Hepatocyte (in vitro differentiated cells): ENCODE measurements at regions not wholly inside any gene's neighbourhood (a gene's known extent, or its start where the extent isn't known, plus 50 kb on each side); places are given as distances from the start of the nearest gene placed in this dataset.

ENCODE experiments used
- CTCF ChIP-seq: fragments of 200-600 bp; sonication (generic); IDR thresholded peaks from 2 replicates; pipeline ENCODE4 v1.5.1; 2016; ENCODE audit warnings: antibody characterized with exemption, mild to moderate bottlenecking; ENCODE audit not compliant: poor library complexity
- EZH2 ChIP-seq: fragments of 200-600 bp; sonication (generic); IDR thresholded peaks from 2 replicates; pipeline ENCODE4 v1.6.1; 2016; ENCODE audit warnings: antibody characterized with exemption, mild to moderate bottlenecking, borderline replicate concordance
- EZH2phosphoT487 ChIP-seq: fragments of 200-600 bp; sonication (generic); IDR thresholded peaks from one replicate; pipeline ENCODE4 v1.6.1; 2018; ENCODE audit warnings: antibody characterized with exemption, mild to moderate bottlenecking, low read depth, moderate library complexity; ENCODE audit not compliant: unreplicated experiment, severe bottlenecking

- TF ChIP-seq CTCF (no peak), EZH2 (no peak), EZH2phosphoT487 (no peak)
Measured at GRCh38 chr2:160720098-160720497, 226.5 kb upstream of the RBMS1 start.
